Stomach (tissue), 4 donors: ENCODE measurements at regions not wholly inside any gene's neighbourhood (a gene's known extent, or its start where the extent isn't known, plus 50 kb on each side); places are given as distances from the start of the nearest gene placed in this dataset.

ENCODE experiments used
- CTCF ChIP-seq, 7 experiments: fragments of 450-650 bp in 4 of 7; fragments of 200-600 bp in 3 of 7; sonication (generic) in 3 of 7; IDR thresholded peaks; one replicate each; pipeline ENCODE4 v1.5.1; 2016 to 2019; ENCODE audit warnings: antibody characterized with exemption in 7 of 7, control low read depth in 2 of 7, mild to moderate bottlenecking in 1 of 7
- EP300 ChIP-seq: sonication (generic); formaldehyde crosslinking; IDR thresholded peaks from one replicate; pipeline ENCODE4 v1.6.1; 2017; ENCODE audit warnings: antibody characterized with exemption
- POLR2A ChIP-seq, 4 donors: fragments of 450-650 bp; IDR thresholded peaks; one replicate each; pipeline ENCODE4 v1.6.1; 2016; ENCODE audit warnings: antibody characterized with exemption in 4 of 4, control low read depth in 2 of 4, mild to moderate bottlenecking in 1 of 4, moderate library complexity in 1 of 4
- POLR2AphosphoS5 ChIP-seq, 3 donors: sonication (generic); formaldehyde crosslinking; IDR thresholded peaks; one replicate each; pipeline ENCODE4 v1.6.1; 2016; ENCODE audit warnings: antibody characterized with exemption in 3 of 3

- no peak for TF ChIP-seq POLR2A (IDR thresholded peaks at IDR 0.05)
- TF ChIP-seq POLR2AphosphoS5 (IDR thresholded peaks at IDR 0.05) = no peak
- TF ChIP-seq CTCF (IDR thresholded peaks at IDR 0.05) = no peak
- TF ChIP-seq EP300 = no peak
These were observed 65.9 kb upstream of the TEX51 start for GRCh38 chr2:126832757-126833156.
